ENCODE measurements at regions not wholly inside any gene's neighbourhood (a gene's known extent, or its start where the extent isn't known, plus 50 kb on each side); places are given as distances from the start of the nearest gene placed in this dataset.

DNA sequence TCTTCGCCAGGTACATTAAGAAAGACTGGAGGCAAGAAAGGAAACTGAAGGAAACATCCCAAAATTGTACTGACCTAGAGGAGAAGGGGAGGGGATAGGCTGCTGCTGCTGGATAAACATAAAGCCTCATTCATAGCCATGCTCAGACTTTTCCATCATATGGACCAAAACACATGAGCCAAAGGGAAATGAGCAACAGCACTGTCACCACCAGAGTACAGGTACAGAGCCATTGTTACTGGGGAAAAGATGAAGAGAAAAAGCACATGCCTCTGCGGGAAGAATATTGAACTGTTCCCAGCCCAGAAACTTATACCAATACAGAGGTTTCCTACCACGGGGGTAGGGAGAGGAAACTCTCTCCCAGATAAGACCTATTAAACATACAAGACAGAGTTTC lies 861.9 kb downstream of the NTRK3 start:
- Histone ChIP-seq H3K9me3 (ENCODE audit: low read length) (no peaks in the 10 kb centered on the region), H3K79me2 (ENCODE audit: insufficient read depth, low read depth, low read length) (no peaks in the 10 kb centered on the region), H4K20me1 (ENCODE audit: insufficient read depth, low read length) (no peaks in the 10 kb centered on the region), H3K4me2 (ENCODE audit: low read length) (no peak overlapping the region), H3K9me2 (ENCODE audit: insufficient read depth, low read length) (no peaks in the 10 kb centered on the region), H3K36me3 (ENCODE audit: insufficient read depth, low read length) (no peaks in the 10 kb centered on the region), H3K27ac (ENCODE audit: low read depth, low read length, poor library complexity, severe bottlenecking) (no peak overlapping the region), H3K4me1 (ENCODE audit: insufficient read depth, low read length, poor library complexity, severe bottlenecking) (no peaks in the 10 kb centered on the region), H3K4me3 (ENCODE audit: low read depth, low read length, poor library complexity, severe bottlenecking) (no peak overlapping the region), H2AFZ (ENCODE audit: low read length) (no peak overlapping the region)
- intact Hi-C loops (cut with micrococcal nuclease; ENCODE audit: unreplicated experiment), result no loop called here
- POLR2A ChIA-PET, result no interaction called here
- no peak for TF ChIP-seq EZH2phosphoT487 (IDR thresholded peaks at IDR 0.05; ENCODE audit: borderline replicate concordance, low read depth, low read length)
- TF ChIP-seq, protein P1, sequence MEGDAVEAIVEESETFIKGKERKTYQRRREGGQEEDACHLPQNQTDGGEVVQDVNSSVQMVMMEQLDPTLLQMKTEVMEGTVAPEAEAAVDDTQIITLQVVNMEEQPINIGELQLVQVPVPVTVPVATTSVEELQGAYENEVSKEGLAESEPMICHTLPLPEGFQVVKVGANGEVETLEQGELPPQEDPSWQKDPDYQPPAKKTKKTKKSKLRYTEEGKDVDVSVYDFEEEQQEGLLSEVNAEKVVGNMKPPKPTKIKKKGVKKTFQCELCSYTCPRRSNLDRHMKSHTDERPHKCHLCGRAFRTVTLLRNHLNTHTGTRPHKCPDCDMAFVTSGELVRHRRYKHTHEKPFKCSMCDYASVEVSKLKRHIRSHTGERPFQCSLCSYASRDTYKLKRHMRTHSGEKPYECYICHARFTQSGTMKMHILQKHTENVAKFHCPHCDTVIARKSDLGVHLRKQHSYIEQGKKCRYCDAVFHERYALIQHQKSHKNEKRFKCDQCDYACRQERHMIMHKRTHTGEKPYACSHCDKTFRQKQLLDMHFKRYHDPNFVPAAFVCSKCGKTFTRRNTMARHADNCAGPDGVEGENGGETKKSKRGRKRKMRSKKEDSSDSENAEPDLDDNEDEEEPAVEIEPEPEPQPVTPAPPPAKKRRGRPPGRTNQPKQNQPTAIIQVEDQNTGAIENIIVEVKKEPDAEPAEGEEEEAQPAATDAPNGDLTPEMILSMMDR (conservative IDR thresholded peaks at IDR 0.05; ENCODE audit: low read length), result no peak
- DNase-seq (ENCODE audit: low spot score), result no peak
- no TSS peak for BruUV-seq (replicated peaks)
- CTCF ChIA-PET (ENCODE audit: unreplicated experiment), result no interaction called here

DNA sequence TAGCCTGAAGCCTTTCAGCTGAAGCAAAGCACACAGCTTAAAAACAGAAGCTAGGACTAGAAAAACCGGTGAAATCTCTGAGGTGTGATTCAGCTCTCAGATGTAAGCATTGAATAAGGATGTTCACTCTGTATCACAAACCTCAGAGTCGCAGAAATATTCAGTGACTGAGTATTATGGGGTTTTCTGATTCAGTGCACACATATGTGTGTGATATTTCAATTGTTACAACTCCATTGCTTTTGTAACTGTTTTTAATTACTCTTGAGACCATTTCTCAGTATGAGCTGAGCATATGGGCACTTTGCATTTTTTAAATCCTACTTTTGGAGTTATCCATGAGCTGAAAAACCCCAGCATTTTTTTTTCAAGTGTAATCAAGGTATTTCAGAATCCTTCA lies 868.8 kb downstream of the NTRK3 start:
- no peaks in the 10 kb centered on the region for H3K4me1 ChIP-seq (ENCODE audit: insufficient read depth, low read length, poor library complexity, severe bottlenecking)
- BruUV-seq (replicated peaks), result no TSS peak
- H3K27ac ChIP-seq (ENCODE audit: low read depth, low read length, poor library complexity, severe bottlenecking), result no peak overlapping the region
- H4K20me1 ChIP-seq (ENCODE audit: insufficient read depth, low read length), result no peaks in the 10 kb centered on the region
- ChIA-PET CTCF (ENCODE audit: unreplicated experiment) (no interaction called here), POLR2A (interaction anchor here (0.5 kb wide), 1 partner anchor 1559 kb away, joined by 4 read pairs; no protein-coding TSS in a partner anchor)
- no peaks in the 10 kb centered on the region for H3K79me2 ChIP-seq (ENCODE audit: insufficient read depth, low read depth, low read length)
- no peak overlapping the region for H2AFZ ChIP-seq (ENCODE audit: low read length)
- DNase-seq (ENCODE audit: low spot score), result no peak
- H3K4me2 ChIP-seq (ENCODE audit: low read length), result no peak overlapping the region
- no peaks in the 10 kb centered on the region for H3K9me2 ChIP-seq (ENCODE audit: insufficient read depth, low read length)
- intact Hi-C loops (cut with micrococcal nuclease; ENCODE audit: unreplicated experiment), result no loop called here
- H3K9me3 ChIP-seq (ENCODE audit: low read length), result no peaks in the 10 kb centered on the region
- no peak overlapping the region for H3K4me3 ChIP-seq (ENCODE audit: low read depth, low read length, poor library complexity, severe bottlenecking)
- H3K36me3 ChIP-seq (ENCODE audit: insufficient read depth, low read length), result no peaks in the 10 kb centered on the region
- TF ChIP-seq, protein P1 (conservative IDR thresholded peaks at IDR 0.05; ENCODE audit: low read length), result no peak
- no peak for TF ChIP-seq EZH2phosphoT487 (IDR thresholded peaks at IDR 0.05; ENCODE audit: borderline replicate concordance, low read depth, low read length)

DNA sequence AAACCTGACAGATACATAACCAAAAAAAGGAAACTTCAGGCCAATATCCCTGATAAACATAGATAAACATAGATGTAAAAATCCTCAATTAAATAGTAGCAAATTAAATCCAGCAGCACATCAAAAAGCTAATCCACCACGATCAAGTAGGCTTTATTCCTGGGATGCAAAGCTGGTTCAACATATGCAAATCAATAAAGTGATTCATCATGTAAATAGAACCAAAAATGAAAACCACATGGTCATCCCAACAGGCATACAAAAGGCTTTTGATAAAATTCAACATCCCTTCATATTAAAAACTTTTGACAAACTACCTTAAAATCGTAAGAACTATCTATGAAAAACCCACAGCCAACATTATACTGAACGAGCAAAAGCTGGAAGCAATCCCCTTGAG lies 882.2 kb downstream of the NTRK3 start:
- no peak overlapping the region for H3K27ac ChIP-seq (ENCODE audit: low read depth, low read length, poor library complexity, severe bottlenecking)
- DNase-seq (ENCODE audit: low spot score), result no peak
- H3K9me3 ChIP-seq (ENCODE audit: low read length), result no peaks in the 10 kb centered on the region
- intact Hi-C loops (cut with micrococcal nuclease; ENCODE audit: unreplicated experiment), result no loop called here
- no peaks in the 10 kb centered on the region for H3K9me2 ChIP-seq (ENCODE audit: insufficient read depth, low read length)
- H3K36me3 ChIP-seq (ENCODE audit: insufficient read depth, low read length), result no peaks in the 10 kb centered on the region
- H3K4me1 ChIP-seq (ENCODE audit: insufficient read depth, low read length, poor library complexity, severe bottlenecking), result no peaks in the 10 kb centered on the region
- CTCF ChIA-PET (ENCODE audit: unreplicated experiment), result no interaction called here
- no peak overlapping the region for H3K4me3 ChIP-seq (ENCODE audit: low read depth, low read length, poor library complexity, severe bottlenecking)
- TF ChIP-seq EZH2phosphoT487 (IDR thresholded peaks at IDR 0.05; ENCODE audit: borderline replicate concordance, low read depth, low read length), result no peak
- TF ChIP-seq, protein P1 (conservative IDR thresholded peaks at IDR 0.05; ENCODE audit: low read length), result no peak
- POLR2A ChIA-PET, result interaction anchor here (0.6 kb wide), 1 partner anchor 590 kb away, joined by 3 read pairs; no protein-coding TSS in a partner anchor
- H4K20me1 ChIP-seq (ENCODE audit: insufficient read depth, low read length), result no peaks in the 10 kb centered on the region
- no peak overlapping the region for H3K4me2 ChIP-seq (ENCODE audit: low read length)
- H3K79me2 ChIP-seq (ENCODE audit: insufficient read depth, low read depth, low read length), result no peaks in the 10 kb centered on the region
- no peak overlapping the region for H2AFZ ChIP-seq (ENCODE audit: low read length)
- BruUV-seq (replicated peaks), result no TSS peak

Measured in OCI-LY7 (cell line).